Body of pancreas (tissue), 4 donors: ENCODE measurements at regions not wholly inside any gene's neighbourhood (a gene's known extent, or its start where the extent isn't known, plus 50 kb on each side); places are given as distances from the start of the nearest gene placed in this dataset.

ENCODE experiments used
- POLR2A ChIP-seq, 3 donors: fragments of 450-650 bp; IDR thresholded peaks; one replicate each; pipeline ENCODE4 v1.6.1; 2016; ENCODE audit warnings: antibody characterized with exemption in 3 of 3, mild to moderate bottlenecking in 2 of 3
- TF ChIP-seq, protein P1 (sequence below), 7 experiments: fragments of 450-650 bp in 4 of 7; fragments of 200-600 bp in 3 of 7; sonication (generic) in 3 of 7; IDR thresholded peaks; one replicate each; pipeline ENCODE4 v1.5.1; 2016 to 2019; ENCODE audit warnings: antibody characterized with exemption in 7 of 7

DNA sequence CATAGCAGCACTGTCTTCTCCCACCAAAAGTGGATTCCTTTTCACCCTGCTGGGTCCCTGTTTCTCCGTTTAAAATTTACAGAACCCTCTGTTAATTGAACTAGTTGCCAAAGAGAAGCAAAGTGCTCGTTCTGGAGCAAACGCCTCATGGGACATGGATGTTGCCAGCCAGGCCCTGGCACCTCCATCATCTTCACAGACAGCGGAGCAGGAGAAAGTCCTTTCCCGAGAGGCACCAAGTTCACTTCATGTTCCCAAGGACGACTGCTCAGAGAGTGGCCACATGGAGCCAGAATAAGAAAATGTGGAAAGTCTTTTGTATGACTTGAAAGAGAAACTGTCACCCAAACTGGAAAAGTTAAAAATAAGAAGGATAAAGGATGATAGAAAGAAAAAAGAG is 151.5 kb downstream of the SOX1 start:
- TF ChIP-seq POLR2A (IDR thresholded peaks at IDR 0.05) = no peak
- TF ChIP-seq, protein P1, sequence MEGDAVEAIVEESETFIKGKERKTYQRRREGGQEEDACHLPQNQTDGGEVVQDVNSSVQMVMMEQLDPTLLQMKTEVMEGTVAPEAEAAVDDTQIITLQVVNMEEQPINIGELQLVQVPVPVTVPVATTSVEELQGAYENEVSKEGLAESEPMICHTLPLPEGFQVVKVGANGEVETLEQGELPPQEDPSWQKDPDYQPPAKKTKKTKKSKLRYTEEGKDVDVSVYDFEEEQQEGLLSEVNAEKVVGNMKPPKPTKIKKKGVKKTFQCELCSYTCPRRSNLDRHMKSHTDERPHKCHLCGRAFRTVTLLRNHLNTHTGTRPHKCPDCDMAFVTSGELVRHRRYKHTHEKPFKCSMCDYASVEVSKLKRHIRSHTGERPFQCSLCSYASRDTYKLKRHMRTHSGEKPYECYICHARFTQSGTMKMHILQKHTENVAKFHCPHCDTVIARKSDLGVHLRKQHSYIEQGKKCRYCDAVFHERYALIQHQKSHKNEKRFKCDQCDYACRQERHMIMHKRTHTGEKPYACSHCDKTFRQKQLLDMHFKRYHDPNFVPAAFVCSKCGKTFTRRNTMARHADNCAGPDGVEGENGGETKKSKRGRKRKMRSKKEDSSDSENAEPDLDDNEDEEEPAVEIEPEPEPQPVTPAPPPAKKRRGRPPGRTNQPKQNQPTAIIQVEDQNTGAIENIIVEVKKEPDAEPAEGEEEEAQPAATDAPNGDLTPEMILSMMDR (IDR thresholded peaks at IDR 0.05) = no peak
